Endodermal cell (in vitro differentiated cells): ENCODE measurements at regions not wholly inside any gene's neighbourhood (a gene's known extent, or its start where the extent isn't known, plus 50 kb on each side); places are given as distances from the start of the nearest gene placed in this dataset.

Experiments
- DNase-seq: peaks from one replicate; pipeline ENCODE4 v3.0.0-alpha.2; 2017
- H3K27ac ChIP-seq: 2 replicates; pipeline ENCODE4 v1.5.1; 2013; ENCODE audit warnings: mild to moderate bottlenecking, low read depth, low read length, moderate library complexity
- H3K27me3 ChIP-seq: 2 replicates; pipeline ENCODE4 v1.6.1; 2013; ENCODE audit warnings: mild to moderate bottlenecking, low read length, moderate library complexity; ENCODE audit not compliant: insufficient read depth, control insufficient read depth, poor library complexity, severe bottlenecking
- H3K36me3 ChIP-seq: 2 replicates; pipeline ENCODE4 v1.7.0; 2013; ENCODE audit warnings: mild to moderate bottlenecking, low read length, moderate library complexity; ENCODE audit not compliant: control insufficient read depth, insufficient read depth
- H3K4me1 ChIP-seq: one replicate; pipeline ENCODE4 v1.7.0; 2013; ENCODE audit warnings: low read length; ENCODE audit not compliant: control insufficient read depth, insufficient read depth
- H3K4me3 ChIP-seq: 2 replicates; pipeline ENCODE4 v1.5.1; 2013; ENCODE audit warnings: mild to moderate bottlenecking, low read length, moderate library complexity
- H3K9ac ChIP-seq: 2 replicates; pipeline ENCODE4 v1.6.1; 2013; ENCODE audit warnings: mild to moderate bottlenecking, low read length, moderate library complexity; ENCODE audit not compliant: poor library complexity, severe bottlenecking; ENCODE audit errors: extremely low read depth
- H3K9me3 ChIP-seq: 2 replicates; pipeline ENCODE4 v1.6.1; 2013; ENCODE audit warnings: mild to moderate bottlenecking, low read length, moderate library complexity; ENCODE audit not compliant: control insufficient read depth
- H3K27ac Mint-ChIP-seq: 2 replicates; pipeline ENCODE4 v1.8.0; 2020; ENCODE audit warnings: mixed read lengths
- H3K27me3 Mint-ChIP-seq: 2 replicates; pipeline ENCODE4 v1.8.0; 2021; ENCODE audit warnings: mild to moderate bottlenecking, mixed read lengths; ENCODE audit not compliant: insufficient read depth
- H3K36me3 Mint-ChIP-seq: 2 replicates; pipeline ENCODE4 v1.8.0; 2020; ENCODE audit warnings: low read depth, mixed read lengths
- H3K4me1 Mint-ChIP-seq: 2 replicates; pipeline ENCODE4 v1.8.0; 2020; ENCODE audit warnings: mixed read lengths
- H3K4me3 Mint-ChIP-seq: 2 replicates; pipeline ENCODE4 v1.8.0; 2020; ENCODE audit warnings: mild to moderate bottlenecking, moderate library complexity, mixed read lengths
- H3K9me3 Mint-ChIP-seq: 2 replicates; pipeline ENCODE4 v1.8.0; 2020; ENCODE audit warnings: mild to moderate bottlenecking, mixed read lengths
- CTCF ChIP-seq: fragments of 200-600 bp; sonication (generic); conservative IDR thresholded peaks from 2 replicates; pipeline ENCODE4 v1.5.0; 2021; ENCODE audit warnings: antibody characterized with exemption, mild to moderate bottlenecking
- WGBS, 2 experiments: methylation state at CpG; one replicate each; pipeline versions ENCODE4 v1.1.5 to v1.1.7; 2013; ENCODE audit warnings: missing lambda C conversion rate in 2 of 2, mixed read lengths in 1 of 2; ENCODE audit not compliant: insufficient coverage in 1 of 2, insufficient read length in 1 of 2; 5-methylcytosine and 5-hydroxymethylcytosine counted together

- Mint-ChIP-seq H3K4me1 (no peaks in the 10 kb centered on the region), H3K36me3 (no peaks in the 10 kb centered on the region), H3K27ac (no peak overlapping the region), H3K27me3 (peaks cover 10% of the 10 kb centered on the region), H3K4me3 (no peak overlapping the region), H3K9me3 (peaks cover 3% of the 10 kb centered on the region)
- Histone ChIP-seq H3K27ac (no peak overlapping the region), H3K4me1 (no peaks in the 10 kb centered on the region), H3K9me3 (no peaks in the 10 kb centered on the region), H3K27me3 (no peaks in the 10 kb centered on the region), H3K9ac (no peak overlapping the region), H3K4me3 (no peak overlapping the region), H3K36me3 (no peaks in the 10 kb centered on the region)
- no peak for DNase-seq
- TF ChIP-seq CTCF, result no peak
These were observed 287.5 kb upstream of the CRIM1 start for GRCh38 chr2:36068086-36068485.

GRCh38 chr2:36060133-36060532 is 295.4 kb upstream of the CRIM1 start:
- H3K27me3 ChIP-seq, result peaks cover 9% of the 10 kb centered on the region
- Mint-ChIP-seq H3K9me3 (peaks cover 9% of the 10 kb centered on the region), H3K27me3 (peaks cover 22% of the 10 kb centered on the region), H3K36me3 (no peaks in the 10 kb centered on the region), H3K4me3 (no peak overlapping the region), H3K27ac (no peak overlapping the region), H3K4me1 (peaks cover 21% of the 10 kb centered on the region)
- no peak for DNase-seq
- no peaks in the 10 kb centered on the region for H3K36me3 ChIP-seq
- H3K9me3 ChIP-seq, result peaks cover 5% of the 10 kb centered on the region
- WGBS, 2 experiments, result 85 to 87% methylated on average over 4 of the region's 4 CpGs
- no peak overlapping the region for H3K9ac ChIP-seq
- no peak for TF ChIP-seq CTCF
- peaks cover 4% of the 10 kb centered on the region for H3K4me1 ChIP-seq
- no peak overlapping the region for H3K27ac ChIP-seq
- H3K4me3 ChIP-seq, result no peak overlapping the region

- Histone ChIP-seq H3K36me3 (no peaks in the 10 kb centered on the region), H3K4me1 (peaks cover 4% of the 10 kb centered on the region), H3K4me3 (no peak overlapping the region), H3K27me3 (peaks cover 9% of the 10 kb centered on the region), H3K9ac (no peak overlapping the region), H3K9me3 (peaks cover 5% of the 10 kb centered on the region), H3K27ac (no peak overlapping the region)
- Mint-ChIP-seq H3K27ac (no peak overlapping the region), H3K27me3 (peaks cover 20% of the 10 kb centered on the region), H3K4me1 (peaks cover 21% of the 10 kb centered on the region), H3K36me3 (no peaks in the 10 kb centered on the region), H3K9me3 (peaks cover 6% of the 10 kb centered on the region), H3K4me3 (no peak overlapping the region)
- TF ChIP-seq CTCF, result no peak
- no peak for DNase-seq
These were observed 295.9 kb upstream of the CRIM1 start for GRCh38 chr2:36059691-36060090.
